ENCODE measurements at regions not wholly inside any gene's neighbourhood (a gene's known extent, or its start where the extent isn't known, plus 50 kb on each side); places are given as distances from the start of the nearest gene placed in this dataset.

DNA sequence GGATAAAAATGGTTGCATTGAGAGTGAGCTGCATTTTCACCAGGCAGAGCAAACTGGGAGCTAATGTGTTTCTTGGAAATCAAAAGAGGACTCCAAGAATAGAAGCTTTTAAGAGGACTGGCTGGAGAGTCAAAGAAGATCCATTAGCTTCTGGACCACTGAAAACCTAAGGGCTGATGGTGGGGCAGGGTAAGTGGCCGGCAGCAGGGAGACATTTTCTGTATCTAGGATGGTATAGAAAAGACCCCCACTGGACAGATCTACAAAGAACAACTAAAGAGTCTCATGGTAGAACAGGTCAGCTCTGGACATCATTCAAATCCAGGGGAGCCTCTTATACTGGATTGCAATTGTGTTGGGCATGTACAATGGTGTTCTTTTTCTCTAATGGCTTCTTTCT is 262.3 kb downstream of the PTGER3 start (continued):
- TF ChIP-seq, protein P1, sequence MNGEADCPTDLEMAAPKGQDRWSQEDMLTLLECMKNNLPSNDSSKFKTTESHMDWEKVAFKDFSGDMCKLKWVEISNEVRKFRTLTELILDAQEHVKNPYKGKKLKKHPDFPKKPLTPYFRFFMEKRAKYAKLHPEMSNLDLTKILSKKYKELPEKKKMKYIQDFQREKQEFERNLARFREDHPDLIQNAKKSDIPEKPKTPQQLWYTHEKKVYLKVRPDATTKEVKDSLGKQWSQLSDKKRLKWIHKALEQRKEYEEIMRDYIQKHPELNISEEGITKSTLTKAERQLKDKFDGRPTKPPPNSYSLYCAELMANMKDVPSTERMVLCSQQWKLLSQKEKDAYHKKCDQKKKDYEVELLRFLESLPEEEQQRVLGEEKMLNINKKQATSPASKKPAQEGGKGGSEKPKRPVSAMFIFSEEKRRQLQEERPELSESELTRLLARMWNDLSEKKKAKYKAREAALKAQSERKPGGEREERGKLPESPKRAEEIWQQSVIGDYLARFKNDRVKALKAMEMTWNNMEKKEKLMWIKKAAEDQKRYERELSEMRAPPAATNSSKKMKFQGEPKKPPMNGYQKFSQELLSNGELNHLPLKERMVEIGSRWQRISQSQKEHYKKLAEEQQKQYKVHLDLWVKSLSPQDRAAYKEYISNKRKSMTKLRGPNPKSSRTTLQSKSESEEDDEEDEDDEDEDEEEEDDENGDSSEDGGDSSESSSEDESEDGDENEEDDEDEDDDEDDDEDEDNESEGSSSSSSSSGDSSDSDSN (IDR thresholded peaks at IDR 0.05; ENCODE audit: borderline replicate concordance in 1 of 2, low read depth in 2 of 2, low read length in 2 of 2), result no peak
- TF ChIP-seq HEY1 (CRISPR knock-in tag; IDR thresholded peaks at IDR 0.05; ENCODE audit: borderline replicate concordance) (no peak), ELF1 (tag; IDR thresholded peaks at IDR 0.05) (no peak), TBP (optimal IDR thresholded peaks at IDR 0.05; ENCODE audit: low read depth, low read length) (no peak), NFIX (CRISPR knock-in tag; IDR thresholded peaks at IDR 0.05; ENCODE audit: low read depth) (no peak), NR2C1 (IDR thresholded peaks at IDR 0.05) (no peak), NR2C1 (tag; IDR thresholded peaks at IDR 0.05) (no peak), FOXJ2 (tag; IDR thresholded peaks at IDR 0.05) (no peak), ETV1 (tag; conservative IDR thresholded peaks at IDR 0.05; ENCODE audit: low read depth) (no peak), SUPT5H (IDR thresholded peaks at IDR 0.05) (no peak), RHOXF2B (CRISPR knock-in tag; conservative IDR thresholded peaks at IDR 0.05) (no peak)
- TF ChIP-seq, protein P2, sequence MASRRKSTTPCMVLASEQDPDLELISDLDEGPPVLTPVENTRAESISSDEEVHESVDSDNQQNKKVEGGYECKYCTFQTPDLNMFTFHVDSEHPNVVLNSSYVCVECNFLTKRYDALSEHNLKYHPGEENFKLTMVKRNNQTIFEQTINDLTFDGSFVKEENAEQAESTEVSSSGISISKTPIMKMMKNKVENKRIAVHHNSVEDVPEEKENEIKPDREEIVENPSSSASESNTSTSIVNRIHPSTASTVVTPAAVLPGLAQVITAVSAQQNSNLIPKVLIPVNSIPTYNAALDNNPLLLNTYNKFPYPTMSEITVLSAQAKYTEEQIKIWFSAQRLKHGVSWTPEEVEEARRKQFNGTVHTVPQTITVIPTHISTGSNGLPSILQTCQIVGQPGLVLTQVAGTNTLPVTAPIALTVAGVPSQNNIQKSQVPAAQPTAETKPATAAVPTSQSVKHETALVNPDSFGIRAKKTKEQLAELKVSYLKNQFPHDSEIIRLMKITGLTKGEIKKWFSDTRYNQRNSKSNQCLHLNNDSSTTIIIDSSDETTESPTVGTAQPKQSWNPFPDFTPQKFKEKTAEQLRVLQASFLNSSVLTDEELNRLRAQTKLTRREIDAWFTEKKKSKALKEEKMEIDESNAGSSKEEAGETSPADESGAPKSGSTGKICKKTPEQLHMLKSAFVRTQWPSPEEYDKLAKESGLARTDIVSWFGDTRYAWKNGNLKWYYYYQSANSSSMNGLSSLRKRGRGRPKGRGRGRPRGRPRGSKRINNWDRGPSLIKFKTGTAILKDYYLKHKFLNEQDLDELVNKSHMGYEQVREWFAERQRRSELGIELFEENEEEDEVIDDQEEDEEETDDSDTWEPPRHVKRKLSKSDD (conservative IDR thresholded peaks at IDR 0.05; ENCODE audit: low read length), result no peak
- TF ChIP-seq, protein P3, sequence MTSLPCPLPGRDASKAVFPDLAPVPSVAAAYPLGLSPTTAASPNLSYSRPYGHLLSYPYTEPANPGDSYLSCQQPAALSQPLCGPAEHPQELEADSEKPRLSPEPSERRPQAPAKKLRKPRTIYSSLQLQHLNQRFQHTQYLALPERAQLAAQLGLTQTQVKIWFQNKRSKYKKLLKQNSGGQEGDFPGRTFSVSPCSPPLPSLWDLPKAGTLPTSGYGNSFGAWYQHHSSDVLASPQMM (CRISPR knock-in tag; IDR thresholded peaks at IDR 0.05), result no peak

Data from K562 (cell line).